GM12878 (cell line): ENCODE measurements at regions not wholly inside any gene's neighbourhood (a gene's known extent, or its start where the extent isn't known, plus 50 kb on each side); places are given as distances from the start of the nearest gene placed in this dataset.

Experiments
- BACH1 ChIP-seq: fragments of 450-650 bp; IDR thresholded peaks from 2 replicates; pipeline ENCODE4 v1.6.1; 2017; ENCODE audit warnings: mild to moderate bottlenecking, borderline replicate concordance
- BHLHE40 ChIP-seq, 2 experiments: fragments of 450-650 bp in 1 of 2; IDR thresholded peaks; 2 replicates each; pipeline ENCODE4 v1.6.1; 2011 to 2017; ENCODE audit warnings: low read depth in 2 of 2, borderline replicate concordance in 1 of 2, improper control_type of control experiment in 1 of 2, low read length in 1 of 2, mild to moderate bottlenecking in 1 of 2
- CBX5 ChIP-seq: sonication (generic); IDR thresholded peaks from 2 replicates; pipeline ENCODE4 v1.6.1; 2016; ENCODE audit warnings: low read depth, moderate library complexity, mild to moderate bottlenecking, inconsistent platforms
- CEBPZ ChIP-seq: fragments of 150-350 bp; IDR thresholded peaks from 2 replicates; pipeline ENCODE4 v1.6.1; 2016; ENCODE audit warnings: low read depth, low read length
- EED ChIP-seq: sonication (generic); IDR thresholded peaks from 2 replicates; pipeline ENCODE4 v1.6.1; 2016; ENCODE audit warnings: antibody characterized with exemption, low read depth
- ETV6 ChIP-seq, 2 experiments: fragments of 450-650 bp in 1 of 2; IDR thresholded peaks in 1 of 2; conservative IDR thresholded peaks in 1 of 2; 2 replicates each; pipeline ENCODE4 v1.6.1; 2014; ENCODE audit warnings: antibody characterized with exemption in 1 of 2, borderline replicate concordance in 1 of 2, low read depth in 1 of 2, mild to moderate bottlenecking in 1 of 2, moderate library complexity in 1 of 2
- GATAD2B ChIP-seq: fragments of 450-650 bp; conservative IDR thresholded peaks from 2 replicates; pipeline ENCODE4 v1.6.1; 2017; ENCODE audit warnings: low read depth, mild to moderate bottlenecking, moderate library complexity
- HCFC1 ChIP-seq: fragments of 150-350 bp; IDR thresholded peaks from 2 replicates; pipeline ENCODE4 v1.6.1; 2014; ENCODE audit warnings: low read length
- HDGF ChIP-seq: fragments of 450-650 bp; IDR thresholded peaks from 2 replicates; pipeline ENCODE4 v1.6.1; 2016; ENCODE audit warnings: antibody characterized with exemption
- MEF2B ChIP-seq: fragments of 450-650 bp; IDR thresholded peaks from 2 replicates; pipeline ENCODE4 v1.6.1; 2018; ENCODE audit warnings: mild to moderate bottlenecking, moderate library complexity; ENCODE audit not compliant: partially characterized antibody, poor library complexity, severe bottlenecking
- MTA2 ChIP-seq: fragments of 450-650 bp; IDR thresholded peaks from 2 replicates; pipeline ENCODE4 v1.6.1; 2016; ENCODE audit warnings: low read depth, mild to moderate bottlenecking, moderate library complexity
- NBN ChIP-seq: fragments of 450-650 bp; IDR thresholded peaks from 2 replicates; pipeline ENCODE4 v1.6.1; 2016
- RAD21 ChIP-seq: IDR thresholded peaks from 2 replicates; pipeline ENCODE4 v1.6.1; 2011; ENCODE audit warnings: mild to moderate bottlenecking, low read depth, low read length, moderate library complexity; ENCODE audit not compliant: insufficient read depth
- RELA ChIP-seq: fragments of 450-650 bp; IDR thresholded peaks from 2 replicates; pipeline ENCODE4 v1.8.0; 2014; ENCODE audit warnings: borderline replicate concordance; ENCODE audit not compliant: partially characterized antibody
- SMARCA5 ChIP-seq: fragments of 450-650 bp; IDR thresholded peaks from 2 replicates; pipeline ENCODE4 v1.6.1; 2017; ENCODE audit warnings: mild to moderate bottlenecking
- SMC3 ChIP-seq: IDR thresholded peaks from 2 replicates; pipeline ENCODE4 v1.6.1; 2011; ENCODE audit warnings: low read length, improper control_type of control experiment, borderline replicate concordance
- SRF ChIP-seq, 2 experiments: IDR thresholded peaks; 2 replicates each; pipeline ENCODE4 v1.6.1; 2011; ENCODE audit warnings: low read depth in 2 of 2, low read length in 2 of 2, mild to moderate bottlenecking in 1 of 2, moderate library complexity in 1 of 2
- TARDBP ChIP-seq: IDR thresholded peaks from 2 replicates; pipeline ENCODE4 v1.6.1; 2016; ENCODE audit warnings: borderline replicate concordance
- ZNF622 ChIP-seq: fragments of 450-650 bp; IDR thresholded peaks from 2 replicates; pipeline ENCODE4 v1.6.1; 2017; ENCODE audit warnings: mild to moderate bottlenecking, inconsistent platforms
- TF ChIP-seq, protein P1 (sequence below): IDR thresholded peaks from 2 replicates; pipeline ENCODE4 v1.6.1; 2012; ENCODE audit warnings: mild to moderate bottlenecking, low read depth, low read length
- TF ChIP-seq, protein P2 (sequence below): fragments of 450-650 bp; IDR thresholded peaks from 2 replicates; pipeline ENCODE4 v1.6.1; 2014; ENCODE audit warnings: mild to moderate bottlenecking
- TF ChIP-seq, protein P3 (sequence below): IDR thresholded peaks from 2 replicates; pipeline ENCODE4 v1.6.1; 2011; ENCODE audit warnings: low read depth, mild to moderate bottlenecking, low read length, moderate library complexity, borderline replicate concordance; ENCODE audit errors: extremely low read depth

DNA sequence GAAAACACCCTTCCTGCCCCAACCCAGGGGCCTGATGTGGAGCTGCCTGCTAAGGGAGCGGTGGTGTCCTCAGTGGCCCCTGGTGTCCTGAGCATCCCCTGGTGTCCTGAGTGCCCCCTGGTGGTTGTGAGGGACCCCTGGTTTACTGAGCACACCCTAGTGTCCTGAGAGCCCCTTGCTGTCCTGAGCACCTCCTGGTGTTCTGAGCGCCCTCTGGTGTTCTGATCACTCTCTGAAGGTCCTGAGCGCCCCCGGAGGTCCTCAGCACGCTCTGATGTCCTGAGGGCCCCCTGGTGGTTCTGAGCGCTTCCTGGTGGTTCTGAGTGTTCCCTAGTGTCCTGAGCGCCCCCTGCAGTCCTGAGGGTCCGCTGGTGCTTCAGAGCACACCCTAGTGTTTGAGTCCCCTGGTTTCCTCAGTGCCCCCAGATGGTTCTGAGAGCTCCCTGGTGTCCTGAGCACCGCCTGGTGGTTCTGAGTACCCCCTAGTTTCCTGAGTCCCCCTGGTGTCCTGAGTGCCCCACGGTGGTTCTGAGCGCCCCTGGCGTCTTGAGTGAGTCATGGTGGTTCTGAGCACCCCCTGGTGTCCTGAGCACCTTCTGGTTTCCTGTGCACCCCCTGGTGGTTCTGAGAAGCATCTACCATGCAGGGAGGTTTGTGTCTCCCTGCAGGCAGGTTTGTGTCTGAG lies 1004.2 kb downstream of the TMEM121 start (continued):
- TF ChIP-seq BHLHE40 (IDR thresholded peaks at IDR 0.05; ENCODE audit: borderline replicate concordance in 1 of 2, low read depth in 2 of 2, low read length in 1 of 2) (peak; percentile 28 to 45; a peak in 1 of 4 replicates), RAD21 (peak; percentile 51; the same call in 1 of the 2 replicates), MEF2B (peak; percentile 25), SMC3 (peak; percentile 44; the same call in 1 of the 2 replicates), CEBPZ (no peak), GATAD2B (0 out of 2 replicates have a peak, but pooled peaks have one; percentile 26), ETV6 (conservative IDR thresholded peaks at IDR 0.05 in 1 of 2, IDR thresholded peaks at IDR 0.05 in 1 of 2; ENCODE audit: borderline replicate concordance in 1 of 2, low read depth in 1 of 2) (peak in 1 of 2 experiments; percentile 28; a peak in 1 of 4 replicates), CBX5 (no peak), MTA2 (peak; percentile 32; the same call in 1 of the 2 replicates), SMARCA5 (peak; percentile 92), NBN (peak; percentile 62), TARDBP (no peak), ZNF622 (no peak), RELA (peak; percentile 33), HCFC1 (peak; percentile 24; the same call in 1 of the 2 replicates), BACH1 (0 out of 2 replicates have a peak, but pooled peaks have one; percentile 21), HDGF (no peak), EED (peak; percentile 95), SRF (IDR thresholded peaks at IDR 0.05; ENCODE audit: low read depth in 2 of 2, low read length in 2 of 2) (0 out of 4 replicates have a peak, but pooled peaks of 1 of the 2 experiments have one; percentile 4)
- TF ChIP-seq, protein P1, sequence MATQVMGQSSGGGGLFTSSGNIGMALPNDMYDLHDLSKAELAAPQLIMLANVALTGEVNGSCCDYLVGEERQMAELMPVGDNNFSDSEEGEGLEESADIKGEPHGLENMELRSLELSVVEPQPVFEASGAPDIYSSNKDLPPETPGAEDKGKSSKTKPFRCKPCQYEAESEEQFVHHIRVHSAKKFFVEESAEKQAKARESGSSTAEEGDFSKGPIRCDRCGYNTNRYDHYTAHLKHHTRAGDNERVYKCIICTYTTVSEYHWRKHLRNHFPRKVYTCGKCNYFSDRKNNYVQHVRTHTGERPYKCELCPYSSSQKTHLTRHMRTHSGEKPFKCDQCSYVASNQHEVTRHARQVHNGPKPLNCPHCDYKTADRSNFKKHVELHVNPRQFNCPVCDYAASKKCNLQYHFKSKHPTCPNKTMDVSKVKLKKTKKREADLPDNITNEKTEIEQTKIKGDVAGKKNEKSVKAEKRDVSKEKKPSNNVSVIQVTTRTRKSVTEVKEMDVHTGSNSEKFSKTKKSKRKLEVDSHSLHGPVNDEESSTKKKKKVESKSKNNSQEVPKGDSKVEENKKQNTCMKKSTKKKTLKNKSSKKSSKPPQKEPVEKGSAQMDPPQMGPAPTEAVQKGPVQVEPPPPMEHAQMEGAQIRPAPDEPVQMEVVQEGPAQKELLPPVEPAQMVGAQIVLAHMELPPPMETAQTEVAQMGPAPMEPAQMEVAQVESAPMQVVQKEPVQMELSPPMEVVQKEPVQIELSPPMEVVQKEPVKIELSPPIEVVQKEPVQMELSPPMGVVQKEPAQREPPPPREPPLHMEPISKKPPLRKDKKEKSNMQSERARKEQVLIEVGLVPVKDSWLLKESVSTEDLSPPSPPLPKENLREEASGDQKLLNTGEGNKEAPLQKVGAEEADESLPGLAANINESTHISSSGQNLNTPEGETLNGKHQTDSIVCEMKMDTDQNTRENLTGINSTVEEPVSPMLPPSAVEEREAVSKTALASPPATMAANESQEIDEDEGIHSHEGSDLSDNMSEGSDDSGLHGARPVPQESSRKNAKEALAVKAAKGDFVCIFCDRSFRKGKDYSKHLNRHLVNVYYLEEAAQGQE, result no peak
- TF ChIP-seq, protein P2, sequence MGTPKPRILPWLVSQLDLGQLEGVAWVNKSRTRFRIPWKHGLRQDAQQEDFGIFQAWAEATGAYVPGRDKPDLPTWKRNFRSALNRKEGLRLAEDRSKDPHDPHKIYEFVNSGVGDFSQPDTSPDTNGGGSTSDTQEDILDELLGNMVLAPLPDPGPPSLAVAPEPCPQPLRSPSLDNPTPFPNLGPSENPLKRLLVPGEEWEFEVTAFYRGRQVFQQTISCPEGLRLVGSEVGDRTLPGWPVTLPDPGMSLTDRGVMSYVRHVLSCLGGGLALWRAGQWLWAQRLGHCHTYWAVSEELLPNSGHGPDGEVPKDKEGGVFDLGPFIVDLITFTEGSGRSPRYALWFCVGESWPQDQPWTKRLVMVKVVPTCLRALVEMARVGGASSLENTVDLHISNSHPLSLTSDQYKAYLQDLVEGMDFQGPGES, result peak; percentile 25; the same call in 1 of the 2 replicates
- TF ChIP-seq, protein P3, sequence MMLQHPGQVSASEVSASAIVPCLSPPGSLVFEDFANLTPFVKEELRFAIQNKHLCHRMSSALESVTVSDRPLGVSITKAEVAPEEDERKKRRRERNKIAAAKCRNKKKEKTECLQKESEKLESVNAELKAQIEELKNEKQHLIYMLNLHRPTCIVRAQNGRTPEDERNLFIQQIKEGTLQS, result peak; percentile 27; the same call in 1 of the 2 replicates
